Endothelial cell of umbilical vein (primary cell): ENCODE measurements at regions not wholly inside any gene's neighbourhood (a gene's known extent, or its start where the extent isn't known, plus 50 kb on each side); places are given as distances from the start of the nearest gene placed in this dataset.

Experiments used
- BruUV-seq: library from RNA; stranded (reverse); fragments of 400-500 nt; replicated peaks from 2 replicates; lab custom pipeline; 2021; lab: Mats Ljungman, UMichigan
- CTCF ChIA-PET: fragments of 300-600, 350-600 bp; sonication (Branson Sonifier 250); formaldehyde crosslinking; loops from one replicate; lab custom pipeline; 2021; ENCODE audit warnings: antibody characterized with exemption, inconsistent platforms; lab: Charles Lee
- POLR2A ChIA-PET: fragments of 300-600, 350-600 bp; sonication (Branson Sonifier 250); formaldehyde crosslinking; loops from one replicate; lab custom pipeline; 2021; ENCODE audit warnings: antibody characterized with exemption, inconsistent platforms; lab: Charles Lee
- DNase-seq: peaks from one replicate; pipeline ENCODE4 v3.0.0-alpha.2; 2011; ENCODE audit warnings: low read depth, low spot score
- FAIRE-seq: peaks from 2 replicates; lab custom pipeline; 2011; peaks lifted over from hg19 to GRCh38; lab: Jason Lieb, UNC
- H2AFZ ChIP-seq: 2 replicates; pipeline ENCODE4 v1.6.0; 2012; ENCODE audit warnings: low read depth, low read length, control low read depth, inconsistent platforms
- H3K27ac ChIP-seq: 2 replicates; pipeline ENCODE4 v1.5.1; 2011; ENCODE audit warnings: low read depth, mild to moderate bottlenecking, control low read depth, low read length, moderate library complexity; ENCODE audit not compliant: insufficient read depth
- H3K27me3 ChIP-seq, 2 experiments: 2 replicates each; pipeline versions ENCODE4 v1.6.0 to v1.6.1; 2011; ENCODE audit warnings: low read length in 2 of 2, mixed read lengths in 1 of 2; ENCODE audit not compliant: control insufficient read depth in 2 of 2, insufficient read depth in 2 of 2
- H3K36me3 ChIP-seq, 2 experiments: 2 replicates in 1 of 2; 3 replicates in 1 of 2; pipeline ENCODE4 v1.5.1; 2011; ENCODE audit warnings: low read length in 2 of 2, mild to moderate bottlenecking in 1 of 2, moderate library complexity in 1 of 2; ENCODE audit not compliant: control insufficient read depth in 2 of 2, insufficient read depth in 2 of 2; ENCODE audit errors: extremely low read depth in 1 of 2
- H3K4me1 ChIP-seq: 3 replicates; pipeline ENCODE4 v1.5.1; 2011; ENCODE audit warnings: mild to moderate bottlenecking, low read length; ENCODE audit not compliant: control insufficient read depth, insufficient read depth; ENCODE audit errors: extremely low read depth
- H3K4me2 ChIP-seq: 2 replicates; pipeline ENCODE4 v1.6.1; 2011; ENCODE audit warnings: low read length, control low read depth, mixed read lengths; ENCODE audit not compliant: insufficient read depth
- H3K4me3 ChIP-seq, 3 experiments: fragments of 200-600 bp in 1 of 3; sonication (generic), shearing (Covaris generic) in 1 of 3; replicated peaks in 1 of 3; 2 replicates each; pipeline ENCODE4 v1.5.1; 2011 to 2016; ENCODE audit warnings: control low read depth in 3 of 3, low read length in 3 of 3, mild to moderate bottlenecking in 2 of 3, inconsistent platforms in 1 of 3, low read depth in 1 of 3, moderate library complexity in 1 of 3; ENCODE audit not compliant: insufficient read depth in 1 of 3
- H3K79me2 ChIP-seq: 2 replicates; pipeline ENCODE4 v1.6.0; 2012; ENCODE audit warnings: low read length, inconsistent platforms; ENCODE audit not compliant: control insufficient read depth, insufficient read depth
- H3K9ac ChIP-seq: replicated peaks from 2 replicates; pipeline ENCODE3; 2011; ENCODE audit warnings: low read length, control low read depth; ENCODE audit not compliant: insufficient read depth; ENCODE audit errors: extremely low read depth
- H3K9me1 ChIP-seq: replicated peaks from 3 replicates; pipeline ENCODE4 v1.6.0; 2011; ENCODE audit warnings: mild to moderate bottlenecking, low read length; ENCODE audit not compliant: control insufficient read depth, insufficient read depth; ENCODE audit errors: extremely low read depth
- H3K9me3 ChIP-seq: replicated peaks from 2 replicates; pipeline ENCODE4 v1.5.1; 2012; ENCODE audit warnings: low read length, inconsistent platforms; ENCODE audit not compliant: control insufficient read depth, insufficient read depth
- H4K20me1 ChIP-seq: replicated peaks from 2 replicates; pipeline ENCODE3; 2011; ENCODE audit warnings: mild to moderate bottlenecking, low read length; ENCODE audit not compliant: control insufficient read depth, insufficient read depth; ENCODE audit errors: extremely low read depth
- EZH2 ChIP-seq: IDR thresholded peaks from 2 replicates; pipeline ENCODE4 v1.6.1; 2012; ENCODE audit warnings: borderline replicate concordance, low read depth, mild to moderate bottlenecking, moderate library complexity, low read length, inconsistent platforms; ENCODE audit not compliant: severe bottlenecking
- FOS ChIP-seq: IDR thresholded peaks from 2 replicates; pipeline ENCODE4 v1.6.1; 2011; ENCODE audit warnings: mild to moderate bottlenecking, low read length, moderate library complexity, borderline replicate concordance; ENCODE audit not compliant: insufficient read depth
- GATA2 ChIP-seq: IDR thresholded peaks from 2 replicates; pipeline ENCODE4 v1.7.0; 2011; ENCODE audit warnings: low read depth, mild to moderate bottlenecking, moderate library complexity, mixed read lengths, low read length; ENCODE audit not compliant: insufficient read length, insufficient read depth
- MYC ChIP-seq: IDR thresholded peaks from one replicate; pipeline ENCODE4 v1.6.1; 2011; ENCODE audit warnings: mild to moderate bottlenecking, low read depth, low read length
- POLR2A ChIP-seq: IDR thresholded peaks from 2 replicates; pipeline ENCODE4 v1.6.1; 2012; ENCODE audit warnings: low read depth, mild to moderate bottlenecking, control low read depth, low read length
- POLR2AphosphoS5 ChIP-seq: IDR thresholded peaks from 2 replicates; pipeline ENCODE4 v1.6.1; 2012; ENCODE audit warnings: low read depth, mild to moderate bottlenecking, control low read depth, low read length, moderate library complexity; ENCODE audit not compliant: insufficient read depth
- dilution Hi-C: fragments of 300-500 bp; cut with MboI; formaldehyde crosslinking; loops from one replicate; pipeline ENCODE4 v1.15.0; 2019; ENCODE audit warnings: low sequenced_read_pairs; ENCODE audit not compliant: extremely low pct_ligation_motif_present
- intact Hi-C: fragments of 100-400 bp; cut with micrococcal nuclease; formaldehyde crosslinking; loops from one replicate; pipeline ENCODE4 v1.10.0; 2022
- TF ChIP-seq, protein P1 (sequence below), 2 donors: IDR thresholded peaks; 1 replicate in 1 of 2; 2 replicates in 1 of 2; pipeline ENCODE4 v1.5.1; 2011; ENCODE audit warnings: low read length in 2 of 2, mild to moderate bottlenecking in 2 of 2, moderate library complexity in 2 of 2, control low read depth in 1 of 2, inconsistent platforms in 1 of 2, low read depth in 1 of 2; ENCODE audit not compliant: insufficient read depth in 1 of 2; ENCODE audit errors: extremely low read depth in 1 of 2

DNA sequence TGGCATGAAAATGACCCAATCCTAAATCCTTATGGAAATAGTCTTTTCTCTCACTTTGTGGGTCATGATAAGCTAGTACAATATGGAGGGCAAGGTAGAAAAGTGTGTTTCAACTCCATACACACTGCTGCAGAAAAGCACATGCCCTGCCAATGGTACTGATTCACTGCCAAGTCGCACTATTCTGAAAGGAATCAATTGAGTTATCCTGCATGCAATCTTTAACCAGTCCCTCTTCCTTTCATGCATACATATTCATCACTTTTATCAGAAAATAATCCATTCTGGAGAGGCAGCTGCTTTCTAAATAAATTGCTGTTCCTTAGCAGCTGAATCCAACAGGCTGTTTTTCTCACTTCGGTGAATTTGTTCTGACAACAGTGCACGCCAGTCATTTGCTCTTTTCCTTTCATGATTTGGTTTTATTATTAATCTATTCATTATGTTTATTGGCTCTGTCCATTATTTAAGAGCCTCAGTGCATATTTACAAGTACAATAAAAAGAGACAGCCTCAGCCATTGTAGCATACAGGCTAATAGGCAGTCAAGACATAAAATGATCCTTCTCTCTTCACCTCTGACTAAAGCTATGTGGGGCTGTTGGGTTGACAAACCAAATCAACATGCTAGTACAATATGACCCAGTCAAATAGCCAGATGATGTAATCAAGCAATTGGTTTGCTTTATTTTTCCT is 108.8 kb downstream of the CHD1L start:
- Histone ChIP-seq H4K20me1 (no peaks in the 10 kb centered on the region), H3K27ac (no peak overlapping the region), H3K9me3 (no peaks in the 10 kb centered on the region), H3K9ac (no peak overlapping the region), H2AFZ (no peak overlapping the region), H3K4me2 (no peak overlapping the region), H3K4me3 (no peak overlapping the region), H3K27me3 (no peaks in the 10 kb centered on the region), H3K36me3 (no peaks in the 10 kb centered on the region), H3K79me2 (no peaks in the 10 kb centered on the region), H3K9me1 (no peaks in the 10 kb centered on the region), H3K4me1 (no peaks in the 10 kb centered on the region)
- FAIRE-seq (no peak), DNase-seq (no peak)
- TF ChIP-seq, protein P1, sequence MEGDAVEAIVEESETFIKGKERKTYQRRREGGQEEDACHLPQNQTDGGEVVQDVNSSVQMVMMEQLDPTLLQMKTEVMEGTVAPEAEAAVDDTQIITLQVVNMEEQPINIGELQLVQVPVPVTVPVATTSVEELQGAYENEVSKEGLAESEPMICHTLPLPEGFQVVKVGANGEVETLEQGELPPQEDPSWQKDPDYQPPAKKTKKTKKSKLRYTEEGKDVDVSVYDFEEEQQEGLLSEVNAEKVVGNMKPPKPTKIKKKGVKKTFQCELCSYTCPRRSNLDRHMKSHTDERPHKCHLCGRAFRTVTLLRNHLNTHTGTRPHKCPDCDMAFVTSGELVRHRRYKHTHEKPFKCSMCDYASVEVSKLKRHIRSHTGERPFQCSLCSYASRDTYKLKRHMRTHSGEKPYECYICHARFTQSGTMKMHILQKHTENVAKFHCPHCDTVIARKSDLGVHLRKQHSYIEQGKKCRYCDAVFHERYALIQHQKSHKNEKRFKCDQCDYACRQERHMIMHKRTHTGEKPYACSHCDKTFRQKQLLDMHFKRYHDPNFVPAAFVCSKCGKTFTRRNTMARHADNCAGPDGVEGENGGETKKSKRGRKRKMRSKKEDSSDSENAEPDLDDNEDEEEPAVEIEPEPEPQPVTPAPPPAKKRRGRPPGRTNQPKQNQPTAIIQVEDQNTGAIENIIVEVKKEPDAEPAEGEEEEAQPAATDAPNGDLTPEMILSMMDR (IDR thresholded peaks at IDR 0.05; ENCODE audit: extremely low read depth in 1 of 2, insufficient read depth in 1 of 2, low read depth in 1 of 2, low read length in 2 of 2), result no peak
- TF ChIP-seq EZH2 (no peak), POLR2AphosphoS5 (no peak), MYC (no peak), GATA2 (no peak), FOS (no peak), POLR2A (no peak)
- BruUV-seq, result no TSS peak
- CTCF ChIA-PET, result no interaction called here
- dilution Hi-C loops, result no loop called here
- POLR2A ChIA-PET, result no interaction called here
- intact Hi-C loops, result no loop called here
